ENCODE measurements at regions not wholly inside any gene's neighbourhood (a gene's known extent, or its start where the extent isn't known, plus 50 kb on each side); places are given as distances from the start of the nearest gene placed in this dataset.

GRCh38 chr7:96579119-96579518, 130.5 kb downstream of the SEM1 start:
- no TSS peak for BruUV-seq (replicated peaks)
- ChIA-PET POLR2A (no interaction called here), RAD21 (ENCODE audit: low non-redundant PET in 1 of 2, low total read pairs in 2 of 2, uncharacterized antibody in 2 of 2, unreplicated experiment in 2 of 2) (no interaction called here), CTCF (no interaction called here)
- H3K9ac ChIP-seq (ENCODE audit: low read length): no peak overlapping the region
- no peak overlapping the region for H3K27ac ChIP-seq (ENCODE audit: low read depth, low read length)
- intact Hi-C loops (cut with micrococcal nuclease): no loop called here
- H3K9me2 ChIP-seq (ENCODE audit: insufficient read depth): no peaks in the 10 kb centered on the region
- no peak for DNase-seq (ENCODE audit: low read depth, low spot score)
- H3K9me3 ChIP-seq (ENCODE audit: control insufficient read depth in 1 of 2, insufficient read depth in 1 of 2, low read depth in 1 of 2, low read length in 2 of 2): no peaks in the 10 kb centered on the region; a peak in 1 of 4 replicates
- no peaks in the 10 kb centered on the region for H3K4me1 ChIP-seq (ENCODE audit: control insufficient read depth in 1 of 2, insufficient read depth in 2 of 2, low read length in 2 of 2)
- TF ChIP-seq FOSL1 (IDR thresholded peaks at IDR 0.05; ENCODE audit: low read depth): no peak
- no peak for TF ChIP-seq SIN3A (IDR thresholded peaks at IDR 0.05; ENCODE audit: low read depth)
- no peak for TF ChIP-seq EZH2phosphoT487 (IDR thresholded peaks at IDR 0.05; ENCODE audit: borderline replicate concordance)
- no peak for TF ChIP-seq MAX (IDR thresholded peaks at IDR 0.05)
- TF ChIP-seq YY1 (IDR thresholded peaks at IDR 0.05; ENCODE audit: extremely low read depth, insufficient replicate concordance, low read depth, low read length): no peak
- no peak for TF ChIP-seq POLR2A (IDR thresholded peaks at IDR 0.05; ENCODE audit: borderline replicate concordance, extremely low read depth, insufficient read depth, insufficient read length)
- TF ChIP-seq POLR2AphosphoS5 (IDR thresholded peaks at IDR 0.05; ENCODE audit: low read depth, low read length): no peak
- no peak for TF ChIP-seq RAD21 (IDR thresholded peaks at IDR 0.05; ENCODE audit: low read depth)
- TF ChIP-seq TCF7L2 (IDR thresholded peaks at IDR 0.05; ENCODE audit: borderline replicate concordance, extremely low read depth, insufficient read depth, insufficient read length): no peak
- no peak for TF ChIP-seq ZFX (IDR thresholded peaks at IDR 0.05)
- TF ChIP-seq REST (IDR thresholded peaks at IDR 0.05; ENCODE audit: low read depth): no peak
- no peak for TF ChIP-seq ELF1 (IDR thresholded peaks at IDR 0.05; ENCODE audit: borderline replicate concordance, low read depth)
- no peak for TF ChIP-seq EZH2 (IDR thresholded peaks at IDR 0.05)
- no peak for TF ChIP-seq ATF3 (IDR thresholded peaks at IDR 0.05)
- H3K4me3 ChIP-seq (replicated peaks in 1 of 2; ENCODE audit: low read depth in 1 of 2, low read length in 2 of 2): no peak overlapping the region
- H2AFZ ChIP-seq (ENCODE audit: low read depth, low read length, poor library complexity, severe bottlenecking): no peak overlapping the region
- no peaks in the 10 kb centered on the region for H3K79me2 ChIP-seq (ENCODE audit: insufficient read depth, low read length)
- no peaks in the 10 kb centered on the region for H3K36me3 ChIP-seq (ENCODE audit: control insufficient read depth in 1 of 2, insufficient read depth in 2 of 2, low read length in 2 of 2)
- ATAC-seq: no peak
- H4K20me1 ChIP-seq (ENCODE audit: insufficient read depth): no peaks in the 10 kb centered on the region
- no peaks in the 10 kb centered on the region for H3K27me3 ChIP-seq (ENCODE audit: insufficient read depth, low read length)
- no peak overlapping the region for H3K4me2 ChIP-seq (ENCODE audit: low read length)

Data from HCT116 (cell line).